ENCODE measurements at regions not wholly inside any gene's neighbourhood (a gene's known extent, or its start where the extent isn't known, plus 50 kb on each side); places are given as distances from the start of the nearest gene placed in this dataset.
A peak's percentile ranks its signal among the peaks of the same experiment; 100 is the strongest.

DNA sequence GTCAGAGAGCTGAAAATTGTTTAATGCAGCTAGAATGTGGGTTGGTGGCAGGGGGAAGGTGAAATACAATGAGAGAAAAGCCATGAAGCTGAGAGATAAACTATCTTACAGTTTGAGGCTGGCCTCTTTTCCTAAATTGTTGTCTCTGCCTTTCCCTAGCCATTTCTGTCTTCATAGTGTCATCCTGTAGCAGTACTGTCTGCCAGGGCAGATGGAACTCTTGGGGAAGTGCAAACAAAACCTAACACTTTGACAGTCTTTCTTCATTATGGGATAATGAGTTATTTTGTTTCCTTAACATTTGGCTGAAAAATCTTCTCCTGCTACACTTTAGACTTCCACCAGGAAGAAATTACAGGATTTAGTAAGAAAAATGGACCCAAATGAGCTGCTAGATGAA is 197.8 kb upstream of the ARX start:
- no peak for DNase-seq

DNA sequence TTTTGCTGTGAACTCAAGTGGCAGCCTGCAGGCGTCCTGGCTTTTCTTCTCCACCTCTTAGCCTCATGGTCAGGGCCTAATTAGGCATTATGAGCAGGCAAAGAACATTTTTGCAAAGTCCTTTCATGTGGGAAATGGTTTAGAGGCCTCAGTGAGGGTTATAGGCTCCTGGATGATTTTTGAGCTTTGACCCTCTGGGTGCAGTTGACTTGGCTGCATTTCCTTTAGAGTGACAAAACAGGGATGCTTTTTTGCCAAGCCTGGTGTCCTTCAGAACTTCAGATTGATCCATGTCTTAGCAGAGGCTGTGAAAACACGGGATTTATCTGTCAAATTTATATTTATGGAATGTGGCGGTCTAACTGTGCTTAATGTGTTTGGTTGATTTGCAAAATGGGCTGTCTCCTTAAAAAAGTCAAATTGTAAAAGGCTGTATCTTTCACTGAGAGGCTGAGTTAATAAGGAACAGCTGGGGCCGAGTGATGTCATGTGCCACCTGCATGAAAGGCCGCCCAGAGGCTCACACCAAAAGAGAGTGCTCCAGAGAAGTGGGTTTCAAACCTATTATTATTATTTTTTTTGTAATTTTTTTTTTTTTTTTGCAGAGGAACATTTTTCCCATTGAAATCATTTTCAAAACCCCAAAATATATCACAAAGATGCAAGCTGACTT is 192.2 kb upstream of the ARX start:
- DNase-seq: no peak

- DNase-seq: no peak
These were observed 191.0 kb upstream of the ARX start for GRCh38 chrX:25206778-25207177.

DNA sequence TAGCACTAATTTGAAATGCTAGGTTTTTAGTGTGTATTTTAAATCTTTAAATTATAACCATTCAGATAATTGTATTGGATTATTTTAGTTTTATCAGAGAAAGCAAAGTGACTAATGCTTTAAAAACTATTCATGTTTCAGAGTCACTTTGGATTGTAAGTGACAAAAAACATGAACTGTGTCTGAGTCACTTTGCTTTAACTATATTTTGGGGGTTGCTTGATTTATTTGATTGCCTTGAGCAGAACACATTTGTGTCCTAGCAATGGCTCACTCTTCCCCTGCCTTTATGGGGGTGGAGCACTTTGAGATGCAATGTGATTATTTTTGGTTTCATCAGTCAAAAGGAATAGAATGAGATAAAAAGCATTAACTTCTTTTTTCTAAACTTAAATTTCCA is 188.4 kb upstream of the ARX start:
- DNase-seq: no peak

- no peak for DNase-seq
These were observed 187.1 kb upstream of the ARX start for GRCh38 chrX:25202827-25203226.

GRCh38 chrX:25198891-25199290 is 183.1 kb upstream of the ARX start:
- no peak for DNase-seq

- no peak for DNase-seq
These were observed 182.5 kb upstream of the ARX start for GRCh38 chrX:25198253-25198652.

GRCh38 chrX:25196221-25196620 is 180.5 kb upstream of the ARX start:
- DNase-seq: no peak

DNA sequence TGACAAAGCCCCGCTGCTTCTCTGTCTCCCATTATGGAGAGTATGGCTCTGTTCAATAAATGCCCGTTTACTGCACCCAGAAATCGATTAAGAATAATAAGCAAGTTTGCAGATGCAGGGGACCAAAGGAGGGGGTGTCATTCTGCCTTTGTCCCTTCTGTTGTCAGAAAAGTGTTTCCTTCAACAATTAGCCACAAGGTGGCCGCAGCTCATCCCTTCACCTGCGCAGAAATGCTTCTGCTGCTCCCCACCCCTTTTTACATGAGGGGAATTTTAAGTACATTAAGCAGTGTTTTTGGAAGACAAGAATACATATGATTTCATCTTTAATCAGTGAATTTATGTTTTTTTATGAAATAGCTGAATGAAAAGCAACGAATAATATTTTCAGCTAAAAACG is 175.6 kb upstream of the ARX start:
- DNase-seq: no peak

- DNase-seq: no peak
These were observed 166.0 kb upstream of the ARX start for GRCh38 chrX:25181775-25182174.

DNA sequence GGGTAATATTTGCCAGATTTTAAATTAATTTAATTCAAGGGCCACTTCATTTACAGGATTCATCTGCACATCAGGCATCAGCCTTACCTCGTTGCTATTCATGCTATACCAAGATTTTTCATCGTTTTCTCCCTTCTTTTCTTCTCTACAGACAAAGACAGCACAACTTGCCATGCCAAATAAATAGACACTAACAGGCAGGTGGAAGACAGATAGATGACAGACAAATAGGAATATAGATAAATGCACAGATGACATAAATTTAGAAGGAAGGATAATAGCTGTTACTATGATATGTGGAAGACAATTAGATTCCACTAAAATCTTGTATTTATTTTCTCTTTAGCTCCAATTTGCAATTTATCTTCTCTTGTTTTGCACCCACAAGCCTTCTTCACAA is 164.5 kb upstream of the ARX start:
- no peak for DNase-seq

- DNase-seq: no peak
These were observed 162.8 kb upstream of the ARX start for GRCh38 chrX:25178555-25178954.

DNA sequence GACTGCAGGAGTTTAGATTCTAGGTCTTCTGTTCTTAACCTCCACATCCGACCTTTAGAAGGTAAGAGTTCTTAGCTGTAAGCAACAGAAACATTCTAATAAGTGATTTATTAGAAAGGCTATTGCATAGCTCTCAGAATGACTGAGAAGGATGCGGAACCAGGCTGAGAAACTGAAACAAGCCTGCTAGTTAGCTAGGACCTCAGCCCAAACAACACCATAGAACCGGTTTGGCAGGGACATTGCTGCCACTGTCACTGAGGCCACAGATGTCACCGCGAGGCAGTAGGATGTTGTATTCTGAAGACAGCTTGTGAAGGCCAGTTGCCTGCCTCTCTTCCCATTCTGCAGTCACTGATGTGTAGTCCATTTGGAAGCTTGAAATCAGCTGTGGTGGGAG is 160.0 kb upstream of the ARX start:
- DNase-seq: no peak

GRCh38 chrX:25175171-25175570 is 159.4 kb upstream of the ARX start:
- no peak for DNase-seq

DNA sequence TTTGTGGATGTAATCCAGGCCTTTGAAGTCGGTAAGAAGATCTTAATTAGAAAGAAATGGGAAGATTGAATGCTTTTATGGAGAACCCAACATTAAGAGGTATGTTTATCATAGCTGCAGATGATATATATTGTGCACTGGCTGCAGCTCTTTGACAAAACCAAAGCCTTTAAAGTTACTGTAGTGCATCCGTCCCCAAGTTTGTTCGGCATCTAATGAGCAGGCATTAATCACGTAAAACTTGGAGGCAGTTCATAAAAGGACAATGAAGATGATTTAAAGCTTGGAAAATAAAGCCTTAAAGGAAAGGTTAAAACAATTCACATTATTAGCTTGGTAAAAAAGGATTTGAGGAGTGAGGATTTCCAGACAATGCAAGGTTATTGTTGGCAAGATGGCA is 150.8 kb upstream of the ARX start:
- DNase-seq: no peak

GRCh38 chrX:25166145-25166544 is 150.4 kb upstream of the ARX start:
- no peak for DNase-seq

DNA sequence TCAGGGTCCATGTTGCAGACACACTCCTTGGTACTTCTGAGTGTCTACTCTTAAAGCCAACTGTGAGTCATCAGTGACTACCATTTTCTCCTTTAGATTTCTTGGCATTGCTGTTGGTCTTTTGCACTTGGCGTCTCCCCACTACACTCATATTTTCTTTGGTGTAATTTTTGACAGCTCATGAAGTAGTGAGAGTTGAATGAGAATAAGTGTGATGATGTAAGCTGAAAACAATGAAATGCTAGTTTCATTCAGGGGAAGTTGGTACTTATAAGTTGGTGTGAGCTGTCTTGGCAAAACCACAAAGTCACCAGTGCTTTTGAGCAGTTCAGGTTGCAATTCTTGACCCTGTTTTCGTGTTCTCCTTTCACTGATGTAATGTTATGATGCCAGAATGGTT is 142.9 kb upstream of the ARX start:
- no peak for DNase-seq

DNA sequence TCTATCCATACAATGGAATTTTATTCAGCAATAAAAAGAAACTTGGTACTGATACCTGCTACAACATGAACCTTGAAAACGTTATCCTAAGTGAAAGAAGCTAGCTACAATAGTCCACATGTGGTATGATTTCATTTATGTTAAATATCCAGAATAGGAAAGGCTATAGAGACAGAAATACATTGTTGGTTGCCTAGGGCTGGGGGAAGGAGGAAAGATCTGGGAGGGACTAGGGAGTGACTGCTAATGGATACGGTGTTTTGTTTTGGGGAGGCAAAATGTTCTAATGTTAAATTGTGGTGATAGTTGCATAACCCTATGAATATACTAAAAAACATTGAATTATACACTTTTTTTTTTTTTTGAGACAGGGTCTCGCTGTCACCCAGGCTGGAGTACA is 141.1 kb upstream of the ARX start:
- no peak for DNase-seq

DNA sequence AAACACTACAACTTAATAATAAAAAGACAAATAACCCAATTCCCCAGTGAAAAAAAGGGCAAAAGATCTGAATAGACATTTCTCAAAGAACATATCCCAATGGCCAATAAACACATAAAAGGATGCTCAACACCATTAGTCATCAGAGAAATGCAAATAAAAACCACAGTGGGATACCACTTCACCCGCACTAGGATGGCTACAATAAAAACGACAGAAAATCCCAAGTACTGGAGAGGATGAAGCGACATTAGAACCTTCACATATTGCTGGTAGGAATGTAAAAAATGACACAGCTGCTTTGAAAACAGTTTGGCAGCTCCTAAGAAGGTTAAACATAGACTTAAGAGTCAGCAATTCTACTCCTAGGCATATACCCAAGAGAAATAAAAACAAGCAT is 140.6 kb upstream of the ARX start:
- DNase-seq: no peak

- DNase-seq: no peak
These were observed 138.4 kb upstream of the ARX start for GRCh38 chrX:25154168-25154567.

DNA sequence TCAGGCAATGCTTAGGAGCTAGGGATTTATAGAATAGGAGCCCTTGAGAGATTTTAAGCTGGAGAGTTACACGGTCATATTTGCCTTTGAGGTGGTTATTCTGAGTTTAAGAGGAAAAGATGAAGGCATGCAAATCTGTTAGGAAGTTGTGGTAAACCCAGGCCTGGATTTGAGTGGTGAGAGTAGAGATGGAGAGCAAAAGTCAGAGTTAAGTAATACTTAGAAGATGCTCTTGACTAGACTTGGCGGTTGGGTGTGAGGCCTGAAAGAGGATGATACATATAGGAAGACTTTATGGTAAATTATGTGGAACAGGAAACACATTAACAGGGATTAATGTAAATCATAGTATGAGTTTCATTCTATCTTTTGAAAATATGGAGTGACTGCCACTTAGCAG is 136.0 kb upstream of the ARX start:
- no peak for DNase-seq

- DNase-seq: peak; percentile 1
These were observed 128.5 kb upstream of the ARX start for GRCh38 chrX:25144043-25144940.

DNA sequence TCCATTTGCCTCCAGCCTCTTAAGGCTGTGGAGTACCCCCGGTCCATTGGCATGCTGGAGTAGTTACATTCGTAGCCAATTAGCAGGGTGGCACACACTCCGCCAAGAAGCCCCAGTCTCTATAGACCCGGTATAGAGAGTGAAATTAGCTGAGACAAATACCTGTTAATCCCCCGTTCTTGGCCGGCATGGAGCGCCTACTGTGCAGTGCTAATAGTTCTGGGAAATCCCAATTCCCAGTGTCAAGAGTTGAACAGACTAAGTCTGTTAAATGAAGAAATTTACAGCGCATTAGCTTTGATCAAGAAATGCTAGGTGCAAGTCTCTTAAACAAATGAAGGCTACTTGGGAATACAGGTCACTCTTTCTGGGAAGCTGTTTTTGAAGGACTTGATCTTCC is 127.8 kb upstream of the ARX start:
- no peak for DNase-seq

GRCh38 chrX:25141684-25142083 is 125.9 kb upstream of the ARX start:
- DNase-seq: no peak

- DNase-seq: no peak
These were observed 115.3 kb upstream of the ARX start for GRCh38 chrX:25131055-25131454.
